ENCODE measurements at regions not wholly inside any gene's neighbourhood (a gene's known extent, or its start where the extent isn't known, plus 50 kb on each side); places are given as distances from the start of the nearest gene placed in this dataset.

DNA sequence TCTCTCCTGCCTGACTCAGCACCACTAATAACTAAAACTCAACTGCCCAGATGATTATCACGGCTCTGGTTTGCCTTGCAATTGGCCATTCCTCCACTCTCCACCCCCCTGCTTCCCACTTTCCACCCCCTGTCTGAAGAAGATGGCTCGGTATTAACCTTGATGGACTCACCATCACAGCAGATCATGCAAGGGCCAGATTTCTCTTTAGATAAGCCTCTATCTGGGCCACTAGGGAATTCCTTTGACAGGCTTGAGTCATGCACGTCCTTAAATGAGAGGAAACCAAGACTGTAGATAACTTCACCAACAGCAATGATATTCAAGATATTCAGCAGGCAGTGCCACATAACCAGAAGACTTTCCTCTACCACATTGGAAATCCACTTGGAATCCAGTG, 131.1 kb upstream of the NBEA start:
- TF ChIP-seq POLR2A (IDR thresholded peaks at IDR 0.05), result no peak
- TF ChIP-seq, protein P1, sequence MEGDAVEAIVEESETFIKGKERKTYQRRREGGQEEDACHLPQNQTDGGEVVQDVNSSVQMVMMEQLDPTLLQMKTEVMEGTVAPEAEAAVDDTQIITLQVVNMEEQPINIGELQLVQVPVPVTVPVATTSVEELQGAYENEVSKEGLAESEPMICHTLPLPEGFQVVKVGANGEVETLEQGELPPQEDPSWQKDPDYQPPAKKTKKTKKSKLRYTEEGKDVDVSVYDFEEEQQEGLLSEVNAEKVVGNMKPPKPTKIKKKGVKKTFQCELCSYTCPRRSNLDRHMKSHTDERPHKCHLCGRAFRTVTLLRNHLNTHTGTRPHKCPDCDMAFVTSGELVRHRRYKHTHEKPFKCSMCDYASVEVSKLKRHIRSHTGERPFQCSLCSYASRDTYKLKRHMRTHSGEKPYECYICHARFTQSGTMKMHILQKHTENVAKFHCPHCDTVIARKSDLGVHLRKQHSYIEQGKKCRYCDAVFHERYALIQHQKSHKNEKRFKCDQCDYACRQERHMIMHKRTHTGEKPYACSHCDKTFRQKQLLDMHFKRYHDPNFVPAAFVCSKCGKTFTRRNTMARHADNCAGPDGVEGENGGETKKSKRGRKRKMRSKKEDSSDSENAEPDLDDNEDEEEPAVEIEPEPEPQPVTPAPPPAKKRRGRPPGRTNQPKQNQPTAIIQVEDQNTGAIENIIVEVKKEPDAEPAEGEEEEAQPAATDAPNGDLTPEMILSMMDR (IDR thresholded peaks at IDR 0.05), result no peak

Measured in Peyer's patch (tissue), 4 donors.